Keratinocyte (primary cell): ENCODE measurements at regions not wholly inside any gene's neighbourhood (a gene's known extent, or its start where the extent isn't known, plus 50 kb on each side); places are given as distances from the start of the nearest gene placed in this dataset.

Experiments
- CTCF ChIP-seq, 3 experiments: IDR thresholded peaks in 1 of 3; conservative IDR thresholded peaks in 1 of 3; optimal IDR thresholded peaks in 1 of 3; 2 replicates in 2 of 3; 3 replicates in 1 of 3; pipeline versions ENCODE3 to v1.5.1; 2011; ENCODE audit warnings: low read length in 3 of 3, mild to moderate bottlenecking in 3 of 3, moderate library complexity in 2 of 3, control low read depth in 1 of 3, inconsistent platforms in 1 of 3; ENCODE audit not compliant: insufficient read depth in 2 of 3; ENCODE audit errors: extremely low read depth in 1 of 3
- EZH2 ChIP-seq: IDR thresholded peaks from one replicate; pipeline ENCODE4 v1.6.1; 2012; ENCODE audit warnings: inconsistent platforms, mild to moderate bottlenecking, low read length, moderate library complexity

GRCh38 chr9:129547869-129548570 lies 72.9 kb downstream of the C9orf50 start:
- TF ChIP-seq CTCF (optimal IDR thresholded peaks at IDR 0.05 in 1 of 3, IDR thresholded peaks at IDR 0.05 in 1 of 3, conservative IDR thresholded peaks at IDR 0.05 in 1 of 3; ENCODE audit: extremely low read depth in 1 of 3, insufficient read depth in 2 of 3, low read length in 3 of 3): no peak
- TF ChIP-seq EZH2: no peak
